NCI-H1105 treated with DMSO at 0.1 percent for 48 hours (cell line): ENCODE measurements at regions not wholly inside any gene's neighbourhood (a gene's known extent, or its start where the extent isn't known, plus 50 kb on each side); places are given as distances from the start of the nearest gene placed in this dataset.

Experiments
- DNase-seq: peaks from one replicate; lab custom pipeline; 2025; lab: John Stamatoyannopoulos, UW

DNA sequence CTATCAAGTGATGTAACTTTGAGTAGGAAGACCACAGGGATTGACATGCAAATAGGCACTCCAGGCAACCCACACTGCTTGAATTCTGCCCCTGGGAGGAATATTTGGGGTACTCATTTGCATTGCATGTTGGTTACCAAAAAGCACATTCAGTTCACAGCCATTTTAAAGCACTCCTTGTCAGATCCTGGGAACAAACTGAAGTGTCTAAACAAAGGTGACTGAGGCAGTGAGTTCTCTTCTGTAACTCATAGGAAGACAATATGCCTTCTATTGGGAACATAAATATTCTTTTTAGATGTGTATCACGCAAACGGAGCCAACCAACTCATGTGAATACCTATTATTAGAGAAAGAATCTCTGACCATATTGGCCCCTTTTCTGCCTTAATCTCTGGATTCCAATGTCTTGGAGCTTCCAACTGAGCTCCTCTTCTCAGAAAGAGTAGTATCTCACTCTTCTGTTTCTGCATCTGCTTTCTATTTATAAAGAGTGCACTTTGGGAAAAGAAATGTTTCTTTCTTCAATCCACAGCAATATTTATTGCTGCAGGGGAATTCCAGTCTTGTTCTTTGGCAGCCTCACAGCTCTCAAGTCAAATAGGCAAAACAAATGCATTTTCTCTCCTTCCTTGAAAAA is 125.7 kb upstream of the NBEA start:
- no peak for DNase-seq

DNA sequence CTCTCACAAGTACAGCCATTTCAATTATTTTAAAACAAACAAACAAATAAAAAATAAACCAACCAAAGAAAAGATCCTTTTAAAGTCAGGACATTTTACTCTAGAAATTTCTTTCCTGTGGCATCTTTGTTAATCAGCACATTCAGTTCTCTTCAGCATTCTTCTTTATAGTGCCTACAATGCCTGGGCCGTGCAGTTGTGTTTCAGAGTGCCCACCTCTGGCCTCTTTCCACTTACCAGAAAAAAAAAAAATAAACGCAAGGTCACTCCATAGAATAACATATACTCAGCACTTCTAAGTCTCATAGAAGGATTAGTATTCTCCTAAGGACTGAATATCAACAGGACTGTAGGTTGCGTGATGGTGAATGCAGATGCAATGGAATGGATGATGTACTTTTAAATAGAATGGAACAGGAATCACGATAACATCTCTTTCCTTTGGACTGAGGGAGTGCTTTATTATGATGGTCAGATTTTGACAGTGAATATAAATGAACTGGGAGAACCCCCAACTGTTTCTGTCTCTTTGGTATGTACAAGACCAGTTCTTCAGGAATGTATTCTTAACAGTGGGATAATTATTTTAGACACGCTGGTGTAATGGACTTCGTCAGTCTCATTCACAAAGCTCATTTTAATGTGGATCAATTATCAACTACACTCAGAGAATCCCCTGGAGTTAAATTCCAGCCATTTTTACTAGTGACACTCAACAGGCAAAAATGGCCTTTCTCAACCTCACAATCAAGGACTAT is 125.0 kb upstream of the NBEA start:
- DNase-seq = no peak

GRCh38 chr13:34822650-34823049 is 119.4 kb upstream of the NBEA start:
- no peak for DNase-seq

- DNase-seq = no peak
These were observed 115.6 kb upstream of the NBEA start for GRCh38 chr13:34826432-34826831.

DNA sequence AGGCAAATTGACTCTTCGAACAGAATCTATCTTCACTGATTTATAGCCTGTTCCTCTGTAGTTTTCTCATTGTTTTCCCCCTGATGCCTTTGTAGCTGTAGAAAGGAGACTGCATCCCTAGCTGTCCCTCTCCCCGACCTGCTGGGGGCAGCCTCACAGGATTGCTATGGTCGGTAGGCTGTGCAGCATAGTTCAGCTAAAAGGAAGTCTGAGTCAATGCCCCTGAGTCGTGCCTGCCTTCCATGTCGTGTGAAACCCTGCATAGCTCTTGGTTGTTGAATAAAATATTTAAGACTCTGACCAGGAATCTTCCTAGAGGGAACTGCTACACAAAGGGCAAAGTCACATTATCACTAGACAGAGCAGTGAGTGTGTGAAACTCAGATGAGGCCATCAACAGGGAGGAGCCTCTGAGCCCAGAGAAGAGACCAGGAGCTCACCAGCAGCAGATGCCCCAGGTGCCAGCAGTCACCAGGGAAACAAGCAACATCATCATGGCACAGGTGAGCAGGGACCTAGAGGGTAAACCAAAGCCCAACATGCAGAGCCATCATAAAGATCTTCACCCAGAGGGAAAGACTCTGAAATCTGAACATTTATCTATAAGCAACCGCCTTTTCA is 108.4 kb upstream of the NBEA start:
- no peak for DNase-seq

DNA sequence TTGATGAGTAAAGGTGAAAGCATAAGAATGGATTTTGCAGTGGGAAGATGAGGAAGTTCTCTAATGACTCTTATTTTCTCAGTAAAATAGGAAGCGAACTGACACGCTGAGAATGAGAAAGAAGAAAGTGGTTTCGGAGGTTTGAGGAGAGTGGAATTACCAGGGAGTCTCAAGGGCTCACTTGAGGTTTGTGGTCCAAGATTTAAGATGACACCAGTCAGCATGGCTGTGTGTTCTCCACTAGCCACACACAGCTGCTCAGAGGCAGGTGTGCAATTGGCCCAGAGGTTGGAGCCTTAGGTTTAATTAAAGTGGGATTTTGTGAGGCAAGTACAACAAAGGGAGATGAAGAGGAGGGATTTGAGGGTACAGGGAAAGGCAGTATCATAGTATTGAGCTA is 99.6 kb upstream of the NBEA start:
- no peak for DNase-seq

DNA sequence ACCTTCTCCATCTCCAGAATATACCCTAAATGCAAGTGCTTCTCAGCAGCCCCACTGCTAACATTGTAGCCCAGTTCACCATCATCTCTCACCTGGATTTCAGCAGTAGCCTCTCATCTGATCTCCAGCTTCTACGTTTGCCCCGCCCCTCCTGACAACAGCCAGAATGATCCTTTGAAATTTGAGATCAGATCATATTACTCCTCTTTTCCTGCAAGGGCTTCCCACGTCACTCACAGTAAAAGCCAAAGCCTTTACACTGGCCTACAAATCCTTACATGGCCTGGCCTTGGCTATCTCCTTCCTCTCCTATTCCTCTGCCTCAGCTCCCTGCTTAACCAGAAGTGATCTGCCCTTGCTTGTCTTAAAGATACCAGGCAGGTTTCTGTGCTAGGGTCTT is 94.3 kb upstream of the NBEA start:
- no peak for DNase-seq

DNA sequence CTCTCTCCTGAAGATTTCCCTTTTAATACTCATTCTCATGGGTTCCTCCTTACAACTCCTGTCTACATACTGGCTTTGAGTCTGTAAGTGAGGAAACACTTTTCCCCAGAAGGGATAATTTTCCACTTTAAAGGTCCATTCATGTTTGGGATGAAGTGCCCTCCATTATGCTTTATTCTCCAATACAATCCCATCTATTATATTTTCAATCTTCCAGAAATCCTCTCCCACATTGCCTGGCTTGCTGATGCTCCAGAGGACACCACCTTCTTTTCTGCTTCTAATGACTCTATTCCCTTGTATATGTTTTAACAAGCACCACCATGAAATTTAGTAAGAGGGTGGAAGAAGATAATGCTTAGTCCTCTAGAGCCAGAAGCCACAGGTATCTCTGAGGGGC is 92.7 kb upstream of the NBEA start:
- DNase-seq = no peak

- DNase-seq = no peak
These were observed 88.9 kb upstream of the NBEA start for GRCh38 chr13:34853161-34853560.

DNA sequence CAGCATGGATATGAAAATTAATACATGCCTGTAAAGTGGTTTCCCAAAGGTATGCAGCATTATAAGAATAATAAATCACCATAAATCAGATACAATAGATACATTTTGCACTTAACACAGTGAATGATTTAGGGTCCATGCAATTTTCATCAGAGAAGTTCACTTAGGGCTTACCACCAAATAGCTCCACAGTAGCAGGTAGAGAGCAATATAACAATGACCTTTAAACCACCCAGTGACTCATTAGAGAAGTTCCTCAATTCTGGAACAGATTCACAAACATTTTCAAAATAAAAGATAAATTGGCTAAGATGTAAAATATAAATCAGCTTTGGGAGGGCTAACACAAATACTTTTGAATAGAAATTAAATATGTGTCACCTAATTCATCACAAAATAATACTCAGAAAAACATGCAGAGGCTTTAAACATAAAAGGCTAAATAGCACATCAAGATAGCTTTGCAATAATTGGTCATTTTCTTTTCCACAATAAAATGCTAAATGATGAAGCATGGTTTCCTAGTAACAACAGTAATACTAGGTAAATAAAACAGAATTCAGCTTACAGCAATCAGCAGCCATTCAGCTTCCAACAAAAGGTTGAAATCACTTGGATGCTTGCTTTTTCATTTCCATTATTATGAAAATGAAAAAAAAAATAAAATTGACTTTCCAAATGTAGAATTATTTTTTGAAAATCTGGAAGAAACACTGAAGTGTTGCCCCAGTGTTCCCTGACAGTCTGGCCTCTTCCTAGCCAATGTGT is 84.3 kb upstream of the NBEA start:
- peak; percentile 0 for DNase-seq

- DNase-seq = no peak
These were observed 79.8 kb upstream of the NBEA start for GRCh38 chr13:34862311-34862710.

GRCh38 chr13:34862716-34863115 is 79.4 kb upstream of the NBEA start:
- no peak for DNase-seq

GRCh38 chr13:34863360-34864135 is 78.5 kb upstream of the NBEA start:
- DNase-seq = no peak

- peak; percentile 16 for DNase-seq
These were observed 77.4 kb upstream of the NBEA start for GRCh38 chr13:34864671-34865070.

GRCh38 chr13:34867590-34867989 is 74.5 kb upstream of the NBEA start:
- no peak for DNase-seq

GRCh38 chr13:34868733-34869132 is 73.3 kb upstream of the NBEA start:
- no peak for DNase-seq

GRCh38 chr13:34869696-34870095 is 72.4 kb upstream of the NBEA start:
- no peak for DNase-seq

DNA sequence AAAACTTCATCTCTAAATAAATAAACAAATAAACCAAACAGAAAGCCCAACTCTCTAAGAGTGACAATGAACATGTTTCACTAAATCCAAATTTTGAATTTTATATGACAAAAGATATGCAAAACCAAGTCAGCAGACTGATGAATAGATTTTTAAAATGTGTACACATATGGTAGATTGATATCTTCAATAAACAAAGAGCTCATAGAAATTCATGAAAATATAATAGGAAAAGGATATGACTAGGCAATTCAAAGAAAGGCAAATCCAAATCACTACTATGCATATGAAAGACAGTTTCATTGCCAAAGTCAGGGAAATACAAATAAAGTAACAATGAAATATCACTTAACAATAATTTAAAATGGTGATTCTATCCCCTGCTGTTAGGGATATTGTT is 63.7 kb upstream of the NBEA start:
- no peak for DNase-seq

- DNase-seq = no peak
These were observed 62.2 kb upstream of the NBEA start for GRCh38 chr13:34879851-34880250.

DNA sequence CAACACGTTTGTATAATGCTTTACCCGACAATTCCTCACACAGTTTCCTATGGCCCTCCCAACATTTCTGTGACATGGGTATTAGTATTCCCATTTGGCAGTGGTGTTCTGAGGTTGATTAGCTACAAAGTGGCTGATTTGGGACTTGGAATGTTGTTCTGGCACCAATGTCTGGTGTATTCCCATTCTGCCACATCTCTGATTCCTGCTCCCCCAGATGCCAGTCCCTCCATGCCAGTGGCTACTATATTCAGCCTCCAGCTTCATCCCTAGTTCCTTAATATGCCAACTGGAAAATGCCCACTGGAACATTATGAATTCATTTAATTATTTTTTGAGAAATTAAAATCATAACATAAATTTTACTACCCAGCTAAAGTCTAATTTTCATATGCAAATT is 60.6 kb upstream of the NBEA start:
- no peak for DNase-seq

DNA sequence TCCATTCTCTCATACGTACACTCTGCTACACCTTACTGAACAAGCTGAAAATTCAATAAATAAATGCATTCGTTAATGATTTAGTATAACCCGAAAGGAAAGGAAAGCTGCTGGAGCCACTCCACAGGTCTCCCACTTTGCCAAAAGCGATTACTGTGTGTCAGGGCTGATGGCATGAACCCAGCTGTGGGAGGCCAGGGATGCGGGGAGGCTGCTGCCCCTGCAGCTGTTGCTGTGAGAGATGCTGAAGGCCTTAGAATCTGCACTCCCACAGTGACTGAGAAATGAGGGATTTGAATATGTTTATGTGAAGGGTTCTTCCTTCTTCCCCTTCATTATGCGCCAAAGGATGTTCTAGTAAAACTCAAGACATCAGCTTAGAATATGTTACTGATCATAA is 58.7 kb upstream of the NBEA start:
- no peak for DNase-seq

DNA sequence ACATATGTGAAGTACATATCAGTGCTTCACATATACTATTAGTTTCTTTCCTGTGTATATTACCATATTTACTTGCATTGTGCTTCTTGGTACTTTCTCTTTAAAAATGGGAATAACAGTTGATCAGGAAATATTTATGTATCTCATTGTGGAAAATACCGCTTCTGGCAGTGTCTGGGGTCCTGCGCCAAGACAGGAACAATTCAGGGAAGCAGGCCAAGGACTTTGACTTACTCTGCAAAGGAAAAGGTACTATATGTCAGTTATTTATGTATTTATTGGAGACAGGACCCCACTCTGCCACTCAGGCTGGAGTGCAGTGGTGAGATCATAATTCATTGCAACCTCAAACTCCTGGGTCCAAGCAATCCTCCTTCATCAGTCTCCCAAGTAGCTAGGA is 57.7 kb upstream of the NBEA start:
- no peak for DNase-seq
